Right lobe of liver (tissue), 4 donors: ENCODE measurements at regions not wholly inside any gene's neighbourhood (a gene's known extent, or its start where the extent isn't known, plus 50 kb on each side); places are given as distances from the start of the nearest gene placed in this dataset.

ENCODE experiments used
- POLR2A ChIP-seq: fragments of 450-650 bp; IDR thresholded peaks from one replicate; pipeline ENCODE4 v1.6.1; 2017; ENCODE audit warnings: antibody characterized with exemption, mild to moderate bottlenecking
- TF ChIP-seq, protein P1 (sequence below), 4 donors: fragments of 200-600 bp in 3 of 4; fragments of 450-650 bp in 1 of 4; IDR thresholded peaks; one replicate each; pipeline versions ENCODE4 v1.5.1 to v1.8.0; 2016 to 2022; ENCODE audit warnings: antibody characterized with exemption in 4 of 4, mild to moderate bottlenecking in 2 of 4
- donor health status: DM: no; HTN: no; CAD: no.
- donor health status: DM: no; HTN: no; CAD: no.
- donor health status: DM: no; HTN: yes; CAD: no.

DNA sequence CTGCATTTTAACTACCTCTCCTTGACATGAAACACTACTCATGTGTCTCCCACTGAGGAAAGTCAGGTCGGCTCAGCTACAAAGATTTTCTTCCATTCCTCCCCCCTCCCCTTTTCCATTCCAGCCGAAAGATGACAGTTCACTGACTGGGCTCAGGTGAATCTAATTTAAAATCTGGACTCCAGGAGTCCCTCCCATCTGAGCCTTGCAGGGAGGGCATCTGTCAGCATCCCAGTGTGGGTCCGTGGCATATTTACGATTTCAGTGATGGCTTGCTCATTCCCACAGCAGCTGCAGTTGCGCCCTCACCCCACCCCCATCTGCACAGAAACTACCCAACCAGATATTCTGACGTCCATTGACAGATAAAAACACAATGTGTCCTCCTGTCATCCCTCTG is 153.7 kb upstream of the ARRDC4 start:
- TF ChIP-seq, protein P1, sequence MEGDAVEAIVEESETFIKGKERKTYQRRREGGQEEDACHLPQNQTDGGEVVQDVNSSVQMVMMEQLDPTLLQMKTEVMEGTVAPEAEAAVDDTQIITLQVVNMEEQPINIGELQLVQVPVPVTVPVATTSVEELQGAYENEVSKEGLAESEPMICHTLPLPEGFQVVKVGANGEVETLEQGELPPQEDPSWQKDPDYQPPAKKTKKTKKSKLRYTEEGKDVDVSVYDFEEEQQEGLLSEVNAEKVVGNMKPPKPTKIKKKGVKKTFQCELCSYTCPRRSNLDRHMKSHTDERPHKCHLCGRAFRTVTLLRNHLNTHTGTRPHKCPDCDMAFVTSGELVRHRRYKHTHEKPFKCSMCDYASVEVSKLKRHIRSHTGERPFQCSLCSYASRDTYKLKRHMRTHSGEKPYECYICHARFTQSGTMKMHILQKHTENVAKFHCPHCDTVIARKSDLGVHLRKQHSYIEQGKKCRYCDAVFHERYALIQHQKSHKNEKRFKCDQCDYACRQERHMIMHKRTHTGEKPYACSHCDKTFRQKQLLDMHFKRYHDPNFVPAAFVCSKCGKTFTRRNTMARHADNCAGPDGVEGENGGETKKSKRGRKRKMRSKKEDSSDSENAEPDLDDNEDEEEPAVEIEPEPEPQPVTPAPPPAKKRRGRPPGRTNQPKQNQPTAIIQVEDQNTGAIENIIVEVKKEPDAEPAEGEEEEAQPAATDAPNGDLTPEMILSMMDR (IDR thresholded peaks at IDR 0.05), result no peak
- no peak for TF ChIP-seq POLR2A
